ENCODE measurements at regions not wholly inside any gene's neighbourhood (a gene's known extent, or its start where the extent isn't known, plus 50 kb on each side); places are given as distances from the start of the nearest gene placed in this dataset.
"Not testable (repeated sequence)": the region's sequence is repeated elsewhere in the genome, so short reads cannot be mapped to it uniquely, and the experiment has no call there.

GRCh38 chrX:78603908-78604307 lies 55.2 kb downstream of the RTL3 start:
- no peak for DNase-seq

DNA sequence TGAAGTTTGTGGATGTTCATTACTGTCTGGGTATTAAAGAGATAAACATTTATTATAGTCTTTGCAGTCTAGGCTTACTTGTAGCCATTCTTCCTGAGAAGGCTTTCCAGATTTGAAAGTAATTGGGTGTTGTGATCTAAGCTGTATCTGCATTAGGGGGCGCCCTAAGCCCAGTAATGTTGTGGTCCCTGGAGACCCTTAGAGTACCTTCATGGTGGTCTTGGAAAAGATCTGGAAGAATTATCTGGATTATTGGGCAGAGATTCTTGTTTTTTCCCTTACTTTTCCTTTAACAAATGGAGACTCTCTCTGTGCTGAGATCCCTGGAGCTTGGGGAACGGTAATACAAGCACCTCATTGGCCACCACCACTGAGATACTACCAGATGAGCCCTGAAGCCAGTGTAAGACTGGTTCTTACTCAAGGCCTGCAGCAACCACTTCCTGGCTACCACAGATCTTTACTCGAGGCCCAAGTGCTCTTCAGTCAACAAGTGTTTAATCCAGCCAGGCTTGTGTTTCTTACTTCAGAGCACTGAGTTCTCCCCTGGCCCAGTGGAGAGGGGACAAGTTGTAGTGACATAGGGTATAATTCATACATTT lies 63.1 kb downstream of the RTL3 start:
- DNase-seq: no peak

DNA sequence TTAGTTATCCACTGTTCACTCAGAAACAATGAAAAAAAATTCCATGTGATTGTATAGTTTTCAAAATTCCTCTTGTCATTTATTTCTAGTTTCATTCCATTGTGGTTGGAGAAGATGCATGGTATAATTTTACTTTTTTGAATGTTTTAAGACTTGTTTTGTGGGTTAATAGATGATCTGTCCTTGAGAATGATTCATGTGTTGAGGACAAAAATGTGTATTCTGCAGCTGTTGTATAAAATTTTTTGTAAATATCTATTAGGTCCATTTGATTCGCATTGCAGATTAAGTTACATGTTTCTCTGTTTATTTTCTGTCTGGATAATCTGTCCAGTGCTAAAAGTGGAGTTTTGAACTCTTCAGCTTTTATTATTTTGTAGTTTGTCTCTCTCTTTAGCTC lies 65.4 kb downstream of the RTL3 start:
- no peak for DNase-seq

DNA sequence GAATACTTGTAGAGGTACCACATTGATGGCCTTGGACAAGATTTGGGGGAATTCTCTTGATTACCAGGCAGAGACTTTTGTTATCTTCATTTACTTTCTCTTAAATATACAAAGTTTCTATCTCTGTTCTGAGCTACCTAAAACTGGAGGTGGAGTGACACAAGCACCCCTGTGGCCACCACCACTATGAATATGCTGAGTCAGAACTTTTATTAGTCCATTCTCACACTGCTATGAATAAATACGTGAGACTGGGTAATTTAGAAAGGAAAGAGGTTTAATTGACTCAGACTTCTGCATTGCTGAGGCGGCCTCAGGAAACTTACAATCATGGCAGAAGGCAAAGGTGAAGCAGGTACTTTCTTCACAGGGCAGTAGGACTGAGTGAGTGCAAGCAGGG lies 67.1 kb downstream of the RTL3 start:
- no peak for DNase-seq

DNA sequence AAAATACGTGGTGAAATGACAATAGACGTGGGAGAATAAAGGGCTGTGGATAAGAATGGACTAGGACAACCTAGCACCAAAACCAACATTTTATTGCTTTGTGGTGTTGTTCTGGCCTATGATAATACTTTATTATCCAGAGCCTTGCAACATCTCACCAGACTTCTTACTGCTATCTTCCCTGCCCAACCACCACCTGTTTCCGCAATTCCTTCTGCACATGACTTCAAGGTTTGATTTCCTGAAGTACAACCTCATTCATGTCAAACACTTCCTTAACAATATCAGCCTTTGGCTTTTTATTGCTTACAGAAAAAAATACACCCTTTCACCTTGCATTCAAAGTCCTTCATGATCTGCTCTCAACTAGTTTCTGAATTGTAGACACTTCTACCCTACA lies 84.8 kb downstream of the RTL3 start:
- no peak for DNase-seq

- no peak for DNase-seq
These were observed 85.5 kb downstream of the RTL3 start for GRCh38 chrX:78573630-78574029.

GRCh38 chrX:78571849-78572248 lies 87.3 kb downstream of the RTL3 start:
- DNase-seq: no peak

DNA sequence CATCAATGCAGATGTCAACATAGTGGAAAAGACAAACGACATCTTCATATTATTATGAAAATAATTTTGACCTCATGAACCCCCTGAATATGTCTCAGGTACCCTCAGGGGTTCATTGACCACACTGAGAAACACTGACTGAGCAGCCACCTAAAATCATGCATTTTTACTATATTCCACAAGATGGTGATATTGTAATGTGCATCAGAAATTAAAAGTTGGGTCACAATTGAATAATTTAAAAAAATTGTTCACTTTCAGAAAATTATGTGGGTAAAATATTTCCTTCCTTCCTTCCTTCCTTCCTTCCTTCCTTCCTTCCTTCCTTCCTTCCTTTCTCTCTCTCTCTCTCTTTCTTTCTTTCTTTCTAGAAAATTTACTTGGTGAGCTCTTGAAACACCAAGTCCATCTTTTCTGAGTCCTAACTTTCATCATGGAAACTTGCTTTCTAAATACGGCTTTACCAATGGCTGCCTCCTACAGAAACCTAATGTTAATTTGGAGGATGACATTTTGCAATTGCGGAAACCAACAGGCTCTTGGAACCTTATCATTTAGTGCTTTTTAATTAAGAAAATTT lies 103.6 kb downstream of the RTL3 start:
- no peak for DNase-seq

GRCh38 chrX:78552628-78553027 lies 106.5 kb downstream of the RTL3 start:
- DNase-seq: not testable (repeated sequence)

DNA sequence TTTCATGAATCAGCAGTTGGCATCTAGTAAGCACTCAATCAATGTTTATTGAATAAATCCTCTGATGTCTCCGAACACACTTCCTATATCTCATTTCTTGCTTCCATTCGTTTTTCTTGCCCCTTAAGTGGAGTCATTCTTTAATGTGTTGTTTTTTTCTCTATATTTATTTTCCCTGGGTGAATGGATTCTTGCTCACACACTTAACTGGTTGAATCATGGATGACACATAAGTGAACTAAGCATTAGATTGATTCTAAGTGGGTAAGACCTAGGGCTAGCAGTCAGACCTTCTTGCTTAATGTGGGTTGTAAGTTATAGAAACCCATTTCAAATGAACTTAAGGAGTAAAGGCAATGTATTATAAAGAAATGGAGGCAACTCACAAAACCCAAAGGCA lies 111.1 kb downstream of the RTL3 start:
- DNase-seq: no peak

GRCh38 chrX:78545233-78545632 lies 113.9 kb downstream of the RTL3 start:
- no peak for DNase-seq

DNA sequence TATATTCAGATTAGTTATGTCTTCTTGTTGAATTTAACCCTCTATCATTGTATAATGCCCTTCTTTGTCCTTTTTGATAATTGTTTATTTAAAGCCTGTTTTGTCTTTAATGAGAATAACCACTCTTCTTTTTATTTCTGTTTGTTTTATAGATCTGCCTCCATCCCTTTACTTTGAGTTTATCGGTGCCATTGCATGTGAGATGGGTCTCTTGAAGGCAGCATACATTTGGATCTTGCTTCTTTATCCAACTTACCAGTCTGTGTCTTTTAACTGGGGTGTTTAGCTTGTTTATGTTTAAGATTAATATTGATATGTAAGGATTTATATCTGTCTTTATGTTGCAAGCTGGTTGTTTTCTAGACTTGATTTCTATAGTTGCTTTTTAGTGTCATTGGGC lies 115.8 kb downstream of the RTL3 start:
- no peak for DNase-seq

- no peak for DNase-seq
These were observed 119.0 kb downstream of the RTL3 start for GRCh38 chrX:78540171-78540570.

GRCh38 chrX:78534221-78534620 lies 124.9 kb downstream of the RTL3 start:
- DNase-seq: no peak

DNA sequence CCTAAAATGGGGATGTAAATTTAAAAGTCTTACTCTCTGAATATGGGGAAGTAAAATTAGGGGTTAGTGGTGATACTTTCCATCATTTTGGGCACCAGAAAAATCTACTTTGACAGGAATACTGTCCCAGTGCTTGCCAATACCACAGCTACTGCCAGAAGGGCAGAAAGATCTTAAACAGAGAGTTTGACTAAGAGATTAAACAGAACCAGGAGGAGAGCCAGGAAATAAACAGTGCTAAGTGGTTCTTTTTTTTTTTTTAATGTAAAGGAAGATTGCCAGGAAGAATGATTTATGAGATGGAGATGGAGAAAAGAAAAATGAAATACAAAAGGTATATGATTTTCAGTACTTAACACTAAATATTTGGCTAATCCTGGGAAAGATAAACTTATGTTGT lies 126.8 kb downstream of the RTL3 start:
- no peak for DNase-seq

DNA sequence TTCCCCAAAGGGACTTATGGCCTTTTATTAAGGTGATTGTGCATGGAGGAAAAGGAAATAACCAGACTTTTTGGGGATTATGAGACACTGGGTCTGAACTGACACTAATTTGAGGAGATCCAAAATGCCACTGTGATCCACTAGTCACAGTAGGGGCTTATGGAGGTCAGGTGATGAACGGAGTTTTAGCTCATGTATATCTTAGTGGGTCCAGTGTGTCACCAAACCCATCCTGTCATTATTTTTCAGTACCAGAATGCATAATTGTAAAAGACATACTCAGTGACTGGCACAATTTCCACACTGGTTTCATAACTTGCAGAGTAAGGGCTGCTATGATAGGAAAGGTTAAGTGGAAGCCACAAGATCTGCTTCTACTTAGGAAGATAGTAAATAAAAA lies 131.3 kb downstream of the RTL3 start:
- no peak for DNase-seq

GRCh38 chrX:78527263-78527662 lies 131.9 kb downstream of the RTL3 start:
- peak; percentile 7 for DNase-seq

DNA sequence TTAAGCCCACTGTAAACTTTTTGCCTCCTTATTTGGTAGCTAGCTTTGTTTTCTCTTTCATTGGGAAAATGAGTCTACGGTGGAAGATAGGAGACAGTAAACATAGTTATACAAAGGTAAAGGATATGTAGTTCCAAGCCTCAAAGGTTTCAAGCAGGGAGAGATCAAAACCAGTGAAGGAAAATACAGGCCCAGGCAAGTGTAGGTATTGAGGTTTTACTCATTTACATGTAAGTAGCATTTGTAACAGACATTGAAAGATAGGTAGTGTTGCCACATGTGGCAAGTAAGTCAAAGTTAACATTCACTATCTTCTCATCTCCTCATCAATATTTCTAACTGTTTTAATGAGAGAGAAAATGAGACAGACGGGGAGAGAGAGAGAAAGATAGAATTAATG lies 136.5 kb downstream of the RTL3 start:
- DNase-seq: no peak

DNA sequence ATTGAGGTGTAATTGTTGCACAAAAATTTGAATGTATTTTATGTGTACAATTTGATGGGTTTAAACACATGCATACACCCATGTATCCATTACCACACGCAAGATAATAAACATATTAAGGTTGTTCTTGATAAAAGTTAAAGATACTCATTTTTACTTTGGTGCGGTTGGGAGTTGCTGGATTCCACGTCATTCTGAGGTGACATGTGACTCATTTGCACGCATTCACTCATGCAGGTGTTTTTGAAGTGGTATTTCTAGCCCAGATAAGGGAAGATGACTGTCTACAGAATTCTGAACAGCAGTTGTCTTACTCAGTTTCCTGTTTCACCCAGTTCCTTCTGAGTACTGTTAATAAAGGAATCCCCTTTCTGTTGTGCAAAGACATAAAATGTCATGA lies 142.0 kb downstream of the RTL3 start:
- DNase-seq: peak; percentile 23

GRCh38 chrX:78514852-78515251 lies 144.3 kb downstream of the RTL3 start:
- DNase-seq: no peak

DNA sequence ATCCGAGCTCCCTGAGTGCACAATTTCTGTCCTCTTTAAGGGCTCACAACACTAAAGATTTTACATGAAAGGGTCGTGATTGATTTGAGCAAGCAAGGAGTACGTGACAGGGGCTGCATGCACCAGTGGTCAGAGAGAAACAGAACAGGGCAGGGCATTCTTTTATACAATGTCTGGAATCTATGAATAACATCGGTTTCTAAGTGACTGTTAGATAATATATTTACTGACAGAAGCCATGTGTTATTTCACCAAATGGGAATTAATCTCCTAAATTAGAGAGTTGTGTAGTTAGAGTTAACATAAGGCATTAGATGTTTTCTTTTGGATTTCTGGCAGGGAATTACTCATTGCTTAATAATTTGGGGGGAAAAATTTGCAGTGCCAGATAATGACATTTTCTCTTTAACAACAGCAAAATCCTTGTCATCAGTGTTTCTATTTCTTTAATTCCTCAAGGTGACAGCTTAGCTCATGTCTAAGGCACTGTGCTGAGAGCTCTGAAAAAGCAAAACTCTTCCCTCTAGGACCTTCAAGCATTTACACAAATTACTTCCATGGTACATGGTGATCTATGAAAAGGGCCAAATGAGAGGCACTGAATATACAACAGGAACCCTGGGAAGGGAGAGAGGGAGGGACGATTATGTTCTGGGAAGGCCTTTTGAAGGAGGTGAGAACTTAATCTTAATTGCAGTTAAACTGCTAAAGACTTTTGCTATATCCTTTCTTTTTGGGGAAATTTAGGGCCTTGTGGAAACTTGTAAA lies 145.0 kb downstream of the RTL3 start:
- no peak for DNase-seq

GRCh38 chrX:78506248-78506647 lies 152.9 kb downstream of the RTL3 start:
- no peak for DNase-seq

DNA sequence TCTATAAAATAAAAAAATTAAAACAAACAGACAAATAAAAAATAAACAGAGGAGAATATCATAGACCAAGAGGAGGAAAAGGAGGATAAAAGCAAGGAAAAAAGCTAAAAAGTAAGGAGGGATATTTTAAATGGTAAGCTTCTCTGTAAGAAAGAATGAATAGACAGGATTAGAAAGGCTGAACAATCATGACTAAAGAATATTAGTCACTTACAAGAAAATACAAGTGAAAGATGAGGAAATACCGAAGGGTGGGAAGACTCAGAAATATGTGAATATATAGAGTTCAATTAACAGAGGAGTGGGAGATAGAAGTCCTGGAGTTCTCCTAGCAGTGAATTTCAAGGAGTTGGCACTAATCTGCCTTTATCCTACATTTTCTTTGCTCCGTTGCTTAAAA lies 162.6 kb downstream of the RTL3 start:
- no peak for DNase-seq

GRCh38 chrX:78493180-78493579 lies 165.8 kb upstream of the CYSLTR1 start:
- no peak for DNase-seq

GRCh38 chrX:78476701-78477100 lies 149.3 kb upstream of the CYSLTR1 start:
- DNase-seq: no peak

All from NCI-H226 (cell line).